Endothelial cell of umbilical vein (primary cell): ENCODE measurements at regions not wholly inside any gene's neighbourhood (a gene's known extent, or its start where the extent isn't known, plus 50 kb on each side); places are given as distances from the start of the nearest gene placed in this dataset.

Experiments used
- CTCF ChIP-seq, 2 donors: IDR thresholded peaks; 1 replicate in 1 of 2; 2 replicates in 1 of 2; pipeline ENCODE4 v1.5.1; 2011; ENCODE audit warnings: low read length in 2 of 2, mild to moderate bottlenecking in 2 of 2, moderate library complexity in 2 of 2, control low read depth in 1 of 2, inconsistent platforms in 1 of 2, low read depth in 1 of 2; ENCODE audit not compliant: insufficient read depth in 1 of 2; ENCODE audit errors: extremely low read depth in 1 of 2
- MYC ChIP-seq: IDR thresholded peaks from one replicate; pipeline ENCODE4 v1.6.1; 2011; ENCODE audit warnings: mild to moderate bottlenecking, low read depth, low read length
- POLR2A ChIP-seq: IDR thresholded peaks from 2 replicates; pipeline ENCODE4 v1.6.1; 2012; ENCODE audit warnings: low read depth, mild to moderate bottlenecking, control low read depth, low read length

DNA sequence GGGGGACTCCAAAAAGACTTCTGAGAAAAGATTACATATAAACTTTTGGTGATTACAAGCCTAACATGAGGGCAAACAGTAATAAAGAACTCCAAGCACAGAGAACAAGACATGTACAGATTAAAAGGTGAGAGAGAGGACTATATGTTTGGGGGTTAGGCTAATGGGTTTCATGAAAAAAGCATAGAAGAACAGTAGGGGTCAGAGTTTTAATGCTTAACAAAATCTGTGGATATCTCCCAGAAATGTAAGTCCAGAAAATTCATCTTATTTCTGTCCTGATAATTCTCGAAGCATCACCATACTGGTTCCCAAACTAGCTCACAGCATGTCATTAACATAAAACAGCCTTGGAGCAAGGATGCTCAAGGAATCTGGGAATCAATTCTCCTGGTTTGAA is 137.2 kb downstream of the ARRDC3 start:
- no peak for TF ChIP-seq MYC
- no peak for TF ChIP-seq CTCF (IDR thresholded peaks at IDR 0.05; ENCODE audit: extremely low read depth in 1 of 2, insufficient read depth in 1 of 2, low read depth in 1 of 2, low read length in 2 of 2)
- TF ChIP-seq POLR2A, result no peak
